A549 (cell line): ENCODE measurements at regions not wholly inside any gene's neighbourhood (a gene's known extent, or its start where the extent isn't known, plus 50 kb on each side); places are given as distances from the start of the nearest gene placed in this dataset.

ENCODE experiments used
- ATAC-seq, 2 experiments: fragments of 200-7000 bp in 1 of 2; fragments of >200 bp in 1 of 2; cut with Nextera tagmentation in 1 of 2; cut with Tn5 transposase in 1 of 2; 3 replicates each; pipeline versions ENCODE4 v1.8.0 to v1.9.1; 2018 to 2020; ENCODE audit warnings: mild to moderate bottlenecking in 1 of 2, moderate library complexity in 1 of 2
- CTCF ChIA-PET: fragments of 300-600 bp; sonication (Branson Sonifier 250); formaldehyde crosslinking; extraction: SDS; loops from one replicate; lab custom pipeline; 2021; ENCODE audit warnings: antibody characterized with exemption, inconsistent platforms; lab: Yijun Ruan, JAX
- POLR2A ChIA-PET: fragments of 350-600 bp; formaldehyde crosslinking; extraction: SDS; loops from one replicate; lab custom pipeline; 2021; ENCODE audit warnings: antibody characterized with exemption, inconsistent platforms; lab: Yijun Ruan, JAX
- DNase-seq, 2 experiments: peaks; one replicate each; pipeline versions ENCODE4 v3.0.0 to v3.0.0-alpha.2; 2011 to 2016; ENCODE audit warnings: low read depth in 1 of 2, low spot score in 1 of 2
- FAIRE-seq: peaks from 2 replicates; lab custom pipeline; 2011; peaks lifted over from hg19 to GRCh38; lab: Jason Lieb, UNC
- H3K27ac ChIP-seq, 2 experiments: fragments of >200 bp; sonication (Bioruptor Twin); formaldehyde crosslinking; 3 replicates each; pipeline ENCODE4 v1.5.1; 2016 to 2017
- H3K4me1 ChIP-seq: fragments of >200 bp; sonication (Bioruptor Twin); formaldehyde crosslinking; 3 replicates; pipeline ENCODE4 v1.6.1; 2016
- H3K4me2 ChIP-seq: fragments of >200 bp; sonication (Bioruptor Twin); formaldehyde crosslinking; 3 replicates; pipeline ENCODE4 v1.6.1; 2016
- H3K4me3 ChIP-seq: fragments of >200 bp; sonication (Bioruptor Twin); formaldehyde crosslinking; 3 replicates; pipeline ENCODE4 v1.5.1; 2016
- H3K9me3 ChIP-seq: fragments of >200 bp; sonication (Bioruptor Twin); formaldehyde crosslinking; 3 replicates; pipeline ENCODE4 v1.6.1; 2016
- ATOH8 ChIP-seq: fragments of 250-450 bp; sonication (Bioruptor Pico); IDR thresholded peaks from 2 replicates; pipeline ENCODE4 v1.5.0; 2020; ENCODE audit warnings: low read depth, mild to moderate bottlenecking, moderate library complexity
- CBX2 ChIP-seq: fragments of 200-600 bp; sonication (generic); IDR thresholded peaks from 2 replicates; pipeline ENCODE4 v1.6.1; 2016; ENCODE audit warnings: low read depth, mild to moderate bottlenecking, borderline replicate concordance
- CEBPB ChIP-seq, 2 experiments: fragments of >200 bp in 1 of 2; sonication (Bioruptor Twin) in 1 of 2; formaldehyde crosslinking in 1 of 2; IDR thresholded peaks; 2 replicates each; pipeline ENCODE4 v1.6.1; 2012 to 2016
- CHD4 ChIP-seq: fragments of 200-600 bp; sonication (generic); IDR thresholded peaks from 2 replicates; pipeline ENCODE4 v1.6.1; 2016; ENCODE audit warnings: antibody characterized with exemption, mild to moderate bottlenecking, borderline replicate concordance
- FOXS1 ChIP-seq: fragments of 250-450 bp; sonication (Bioruptor Pico); IDR thresholded peaks from 2 replicates; pipeline ENCODE4 v1.5.0; 2020; ENCODE audit warnings: mild to moderate bottlenecking, moderate library complexity
- HES2 ChIP-seq: fragments of >200 bp; sonication (Bioruptor Twin); formaldehyde crosslinking; IDR thresholded peaks from 2 replicates; pipeline ENCODE4 v1.6.1; 2016
- HMGXB4 ChIP-seq: fragments of 250-450 bp; sonication (Bioruptor Pico); IDR thresholded peaks from 2 replicates; pipeline ENCODE4 v1.5.0; 2021; ENCODE audit warnings: mild to moderate bottlenecking, moderate library complexity, borderline replicate concordance
- JUN ChIP-seq, 2 experiments: fragments of >200 bp; sonication (Bioruptor Twin); formaldehyde crosslinking; IDR thresholded peaks; 2 replicates in 1 of 2; 3 replicates in 1 of 2; pipeline ENCODE4 v1.6.1; 2016 to 2017
- KDM5A ChIP-seq: fragments of 200-600 bp; sonication (generic); IDR thresholded peaks from 2 replicates; pipeline ENCODE4 v1.6.1; 2016; ENCODE audit warnings: antibody characterized with exemption, mild to moderate bottlenecking
- MAFK ChIP-seq: fragments of 450-650 bp; IDR thresholded peaks from 2 replicates; pipeline ENCODE4 v1.6.1; 2014; ENCODE audit not compliant: partially characterized antibody
- MAZ ChIP-seq: fragments of 150-350 bp; IDR thresholded peaks from 2 replicates; pipeline ENCODE4 v1.6.1; 2014; ENCODE audit warnings: antibody characterized with exemption, low read depth, low read length, borderline replicate concordance
- NPAS2 ChIP-seq: fragments of 250-450 bp; sonication (Bioruptor Pico); IDR thresholded peaks from 2 replicates; pipeline ENCODE4 v1.8.0; 2022; ENCODE audit warnings: mild to moderate bottlenecking, moderate library complexity, borderline replicate concordance
- NR3C1 ChIP-seq: fragments of >200 bp; sonication (Bioruptor Twin); formaldehyde crosslinking; IDR thresholded peaks from 3 replicates; pipeline ENCODE4 v1.6.1; 2017
- PBX3 ChIP-seq: IDR thresholded peaks from 2 replicates; pipeline ENCODE4 v1.6.1; 2012
- RARB ChIP-seq: fragments of 250-450 bp; sonication (Bioruptor Pico); IDR thresholded peaks from 2 replicates; pipeline ENCODE4 v1.8.0; 2021; ENCODE audit warnings: mild to moderate bottlenecking, moderate library complexity
- REST ChIP-seq: fragments of 200-600 bp; sonication (generic); IDR thresholded peaks from 2 replicates; pipeline ENCODE4 v1.6.1; 2016; ENCODE audit warnings: antibody characterized with exemption, mild to moderate bottlenecking, moderate library complexity
- TFCP2L1 ChIP-seq: fragments of 250-450 bp; sonication (Bioruptor Pico); IDR thresholded peaks from 2 replicates; pipeline ENCODE4 v1.5.0; 2021; ENCODE audit warnings: mild to moderate bottlenecking
- ZC3H11A ChIP-seq: fragments of 450-650 bp; IDR thresholded peaks from 2 replicates; pipeline ENCODE4 v1.6.1; 2014; ENCODE audit warnings: antibody characterized with exemption, mild to moderate bottlenecking
- WGBS: methylation state at CpG from one replicate; pipeline ENCODE4 v1.1.6; 2017; ENCODE audit errors: missing lambda C conversion rate; 5-methylcytosine and 5-hydroxymethylcytosine counted together

- TF ChIP-seq ATOH8 (CRISPR knock-in tag): no peak
- no peak for TF ChIP-seq ZC3H11A
- no peak for TF ChIP-seq TFCP2L1 (CRISPR knock-in tag)
- TF ChIP-seq, all 56 proteins: peak for 0
Measured at GRCh38 chr10:65805511-65805910, 1120.3 kb upstream of the LRRTM3 start (continued).

GRCh38 chr10:65805993-65806392 lies 1119.8 kb upstream of the LRRTM3 start:
- no peak for ATAC-seq
- ChIA-PET POLR2A (no interaction called here), CTCF (no interaction called here)
- Histone ChIP-seq H3K9me3 (no peaks in the 10 kb centered on the region), H3K4me2 (no peak overlapping the region), H3K27ac (no peak overlapping the region), H3K4me3 (no peak overlapping the region), H3K4me1 (no peaks in the 10 kb centered on the region)
- no peak for DNase-seq
- FAIRE-seq: no peak
- TF ChIP-seq REST (no peak), MAZ (no peak), JUN (IDR thresholded peaks at IDR 0.05) (no peak), CHD4 (no peak), CBX2 (no peak), NPAS2 (CRISPR knock-in tag) (no peak), HES2 (no peak), ZC3H11A (no peak), MAFK (no peak), CEBPB (IDR thresholded peaks at IDR 0.05) (no peak), NR3C1 (no peak), KDM5A (no peak), FOXS1 (CRISPR knock-in tag) (no peak), RARB (CRISPR knock-in tag) (no peak), PBX3 (no peak), HMGXB4 (CRISPR knock-in tag) (no peak)
- 69% methylated on average over 1 of the region's 1 CpG for WGBS
